ENCODE measurements at regions not wholly inside any gene's neighbourhood (a gene's known extent, or its start where the extent isn't known, plus 50 kb on each side); places are given as distances from the start of the nearest gene placed in this dataset.

GRCh38 chr18:11470941-11471340 is 138.5 kb upstream of the SLC35G4 start:
- Histone ChIP-seq H3K36me3 (ENCODE audit: insufficient read depth) (no peaks in the 10 kb centered on the region), H3K27me3 (ENCODE audit: insufficient read depth) (no peaks in the 10 kb centered on the region), H3K27ac (ENCODE audit: low read depth) (no peak overlapping the region), H3K4me1 (ENCODE audit: insufficient read depth) (no peaks in the 10 kb centered on the region), H3K9me2 (ENCODE audit: insufficient read depth) (peaks cover 6% of the 10 kb centered on the region; the same call in 1 of the 2 replicates), H3F3A (replicated peaks; ENCODE audit: low read depth) (no peaks in the 10 kb centered on the region), H2AFZ (no peak overlapping the region), H3K79me2 (replicated peaks; ENCODE audit: insufficient read depth) (no peaks in the 10 kb centered on the region), H4K20me1 (replicated peaks; ENCODE audit: insufficient read depth) (no peaks in the 10 kb centered on the region), H3K4me3 (no peak overlapping the region), H3K4me2 (no peak overlapping the region)
- Mint-ChIP-seq H3K36me3 (ENCODE audit: low read depth) (no peaks in the 10 kb centered on the region), H3K27me3 (ENCODE audit: insufficient read depth, low read depth, poor library complexity) (no peaks in the 10 kb centered on the region), H3K4me1 (no peaks in the 10 kb centered on the region), H3K4me3 (no peak overlapping the region), H3K9me3 (peaks cover 5% of the 10 kb centered on the region), H3K27ac (no peak overlapping the region)
- TF ChIP-seq, protein P1, sequence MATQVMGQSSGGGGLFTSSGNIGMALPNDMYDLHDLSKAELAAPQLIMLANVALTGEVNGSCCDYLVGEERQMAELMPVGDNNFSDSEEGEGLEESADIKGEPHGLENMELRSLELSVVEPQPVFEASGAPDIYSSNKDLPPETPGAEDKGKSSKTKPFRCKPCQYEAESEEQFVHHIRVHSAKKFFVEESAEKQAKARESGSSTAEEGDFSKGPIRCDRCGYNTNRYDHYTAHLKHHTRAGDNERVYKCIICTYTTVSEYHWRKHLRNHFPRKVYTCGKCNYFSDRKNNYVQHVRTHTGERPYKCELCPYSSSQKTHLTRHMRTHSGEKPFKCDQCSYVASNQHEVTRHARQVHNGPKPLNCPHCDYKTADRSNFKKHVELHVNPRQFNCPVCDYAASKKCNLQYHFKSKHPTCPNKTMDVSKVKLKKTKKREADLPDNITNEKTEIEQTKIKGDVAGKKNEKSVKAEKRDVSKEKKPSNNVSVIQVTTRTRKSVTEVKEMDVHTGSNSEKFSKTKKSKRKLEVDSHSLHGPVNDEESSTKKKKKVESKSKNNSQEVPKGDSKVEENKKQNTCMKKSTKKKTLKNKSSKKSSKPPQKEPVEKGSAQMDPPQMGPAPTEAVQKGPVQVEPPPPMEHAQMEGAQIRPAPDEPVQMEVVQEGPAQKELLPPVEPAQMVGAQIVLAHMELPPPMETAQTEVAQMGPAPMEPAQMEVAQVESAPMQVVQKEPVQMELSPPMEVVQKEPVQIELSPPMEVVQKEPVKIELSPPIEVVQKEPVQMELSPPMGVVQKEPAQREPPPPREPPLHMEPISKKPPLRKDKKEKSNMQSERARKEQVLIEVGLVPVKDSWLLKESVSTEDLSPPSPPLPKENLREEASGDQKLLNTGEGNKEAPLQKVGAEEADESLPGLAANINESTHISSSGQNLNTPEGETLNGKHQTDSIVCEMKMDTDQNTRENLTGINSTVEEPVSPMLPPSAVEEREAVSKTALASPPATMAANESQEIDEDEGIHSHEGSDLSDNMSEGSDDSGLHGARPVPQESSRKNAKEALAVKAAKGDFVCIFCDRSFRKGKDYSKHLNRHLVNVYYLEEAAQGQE (IDR thresholded peaks at IDR 0.05; ENCODE audit: unreplicated experiment) = no peak
- TF ChIP-seq POLR2AphosphoS5 (IDR thresholded peaks at IDR 0.05; ENCODE audit: low read depth) = no peak
- no peak for TF ChIP-seq CREB1 (CRISPR knock-in tag; IDR thresholded peaks at IDR 0.05; ENCODE audit: low read depth)
- TF ChIP-seq JUNB (IDR thresholded peaks at IDR 0.05; ENCODE audit: unreplicated experiment) = no peak
- no peak for DNase-seq (ENCODE audit: low spot score)
- ATAC-seq = no peak

GRCh38 chr18:11468617-11469016 is 140.8 kb upstream of the SLC35G4 start:
- H3K4me1 Mint-ChIP-seq = no peaks in the 10 kb centered on the region
- H3K27ac Mint-ChIP-seq = no peak overlapping the region
- peaks cover 3% of the 10 kb centered on the region; the same call in 1 of the 2 replicates for H3K9me2 ChIP-seq (ENCODE audit: insufficient read depth)
- ATAC-seq (no peak), DNase-seq (ENCODE audit: low spot score) (no peak)
- no peak overlapping the region for H3K27ac ChIP-seq (ENCODE audit: low read depth)
- H3K9me3 Mint-ChIP-seq = no peaks in the 10 kb centered on the region
- no peaks in the 10 kb centered on the region for H3K36me3 ChIP-seq (ENCODE audit: insufficient read depth)
- no peaks in the 10 kb centered on the region for H3K79me2 ChIP-seq (replicated peaks; ENCODE audit: insufficient read depth)
- H3K27me3 ChIP-seq (ENCODE audit: insufficient read depth) = no peaks in the 10 kb centered on the region
- H3K27me3 Mint-ChIP-seq (ENCODE audit: insufficient read depth, low read depth, poor library complexity) = no peaks in the 10 kb centered on the region
- no peak overlapping the region for H3K4me3 Mint-ChIP-seq
- no peaks in the 10 kb centered on the region for H3F3A ChIP-seq (replicated peaks; ENCODE audit: low read depth)
- H3K4me1 ChIP-seq (ENCODE audit: insufficient read depth) = no peaks in the 10 kb centered on the region
- no peak overlapping the region for H2AFZ ChIP-seq
- no peaks in the 10 kb centered on the region for H3K36me3 Mint-ChIP-seq (ENCODE audit: low read depth)
- H3K4me3 ChIP-seq = no peak overlapping the region
- no peak overlapping the region for H3K4me2 ChIP-seq
- no peak for TF ChIP-seq ZNF114 (CRISPR knock-in tag; IDR thresholded peaks at IDR 0.05)
- no peaks in the 10 kb centered on the region for H4K20me1 ChIP-seq (replicated peaks; ENCODE audit: insufficient read depth)

DNA sequence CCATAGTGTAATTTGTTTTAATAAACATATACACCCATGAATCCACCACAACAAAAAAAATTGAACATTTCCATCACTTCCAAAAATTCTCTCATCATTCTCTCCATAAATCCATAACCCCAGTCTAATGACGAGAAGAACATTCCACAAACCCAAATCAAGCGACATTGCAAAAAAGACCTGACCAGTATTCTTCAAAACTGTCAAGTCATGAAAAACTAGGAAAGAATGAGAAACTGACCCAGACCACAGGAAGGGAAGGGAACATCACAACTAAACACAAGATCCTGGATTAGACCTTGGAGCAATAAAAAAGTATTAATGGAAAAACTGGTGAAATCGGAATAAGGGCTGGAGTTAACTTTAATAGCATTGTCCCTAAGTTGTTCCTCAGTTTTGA is 141.3 kb upstream of the SLC35G4 start:
- H3K4me3 Mint-ChIP-seq = no peak overlapping the region
- TF ChIP-seq STAT1 (IDR thresholded peaks at IDR 0.05; ENCODE audit: unreplicated experiment) (no peak), NANOG (IDR thresholded peaks at IDR 0.05; ENCODE audit: borderline replicate concordance) (no peak), ZNF114 (CRISPR knock-in tag; IDR thresholded peaks at IDR 0.05) (no peak), ETS1 (IDR thresholded peaks at IDR 0.05) (no peak), CTCF (conservative IDR thresholded peaks at IDR 0.05; ENCODE audit: low read depth in 2 of 2) (no peak), ZNF331 (CRISPR knock-in tag; IDR thresholded peaks at IDR 0.05; ENCODE audit: low read depth) (no peak), EZH2phosphoT487 (IDR thresholded peaks at IDR 0.05; ENCODE audit: unreplicated experiment) (no peak)
- TF ChIP-seq, protein P1 (IDR thresholded peaks at IDR 0.05; ENCODE audit: unreplicated experiment) = no peak

More for the DNA sequence above, 141.3 kb upstream of the SLC35G4 start:
- H3F3A ChIP-seq (replicated peaks; ENCODE audit: low read depth) = no peaks in the 10 kb centered on the region
- Mint-ChIP-seq H3K36me3 (ENCODE audit: low read depth) (no peaks in the 10 kb centered on the region), H3K27ac (no peak overlapping the region), H3K27me3 (ENCODE audit: insufficient read depth, low read depth, poor library complexity) (no peaks in the 10 kb centered on the region), H3K9me3 (no peaks in the 10 kb centered on the region), H3K4me1 (no peaks in the 10 kb centered on the region)
- H4K20me1 ChIP-seq (replicated peaks; ENCODE audit: insufficient read depth) = no peaks in the 10 kb centered on the region
- peaks cover 3% of the 10 kb centered on the region; the same call in 1 of the 2 replicates for H3K9me2 ChIP-seq (ENCODE audit: insufficient read depth)
- ATAC-seq = no peak
- no peak for DNase-seq (ENCODE audit: low spot score)
- no peaks in the 10 kb centered on the region for H3K36me3 ChIP-seq (ENCODE audit: insufficient read depth)
- H2AFZ ChIP-seq = no peak overlapping the region
- no peak overlapping the region for H3K27ac ChIP-seq (ENCODE audit: low read depth)
- H3K4me1 ChIP-seq (ENCODE audit: insufficient read depth) = no peaks in the 10 kb centered on the region
- H3K79me2 ChIP-seq (replicated peaks; ENCODE audit: insufficient read depth) = no peaks in the 10 kb centered on the region
- no peak overlapping the region for H3K4me3 ChIP-seq
- H3K27me3 ChIP-seq (ENCODE audit: insufficient read depth) = no peaks in the 10 kb centered on the region
- H3K4me2 ChIP-seq = no peak overlapping the region
